Mammary epithelial cell (primary cell): ENCODE measurements at regions not wholly inside any gene's neighbourhood (a gene's known extent, or its start where the extent isn't known, plus 50 kb on each side); places are given as distances from the start of the nearest gene placed in this dataset.

Source experiments
- EZH2 ChIP-seq: IDR thresholded peaks from 2 replicates; pipeline ENCODE4 v1.6.1; 2012; ENCODE audit warnings: low read length, inconsistent platforms, borderline replicate concordance
- TF ChIP-seq, protein P1 (sequence below), 2 donors: IDR thresholded peaks in 1 of 2; conservative IDR thresholded peaks in 1 of 2; 2 replicates each; pipeline ENCODE4 v1.5.1; 2011 to 2012; ENCODE audit warnings: inconsistent platforms in 2 of 2, low read length in 2 of 2, mild to moderate bottlenecking in 2 of 2, control low read depth in 1 of 2, low read depth in 1 of 2; ENCODE audit not compliant: insufficient read depth in 1 of 2; ENCODE audit errors: extremely low read depth in 1 of 2

DNA sequence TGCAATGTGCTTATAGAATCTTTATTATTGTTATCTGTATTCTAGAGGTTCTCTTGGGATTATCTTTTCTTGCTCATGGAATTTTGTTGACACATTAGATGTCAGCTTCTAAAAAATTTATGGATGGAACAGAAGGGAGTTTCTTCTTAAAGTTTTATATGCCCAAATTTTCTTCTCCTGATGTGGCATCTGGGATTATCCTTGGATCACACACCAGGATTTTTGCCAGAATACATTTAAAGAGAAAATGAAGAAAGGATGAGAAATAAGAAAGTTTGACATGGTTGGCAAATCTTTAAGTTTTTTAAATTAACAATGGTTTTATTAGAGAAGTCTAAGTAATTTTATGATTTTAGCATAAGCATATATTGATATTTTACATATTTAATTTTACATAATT is 706.7 kb upstream of the TMEFF2 start:
- TF ChIP-seq, protein P1, sequence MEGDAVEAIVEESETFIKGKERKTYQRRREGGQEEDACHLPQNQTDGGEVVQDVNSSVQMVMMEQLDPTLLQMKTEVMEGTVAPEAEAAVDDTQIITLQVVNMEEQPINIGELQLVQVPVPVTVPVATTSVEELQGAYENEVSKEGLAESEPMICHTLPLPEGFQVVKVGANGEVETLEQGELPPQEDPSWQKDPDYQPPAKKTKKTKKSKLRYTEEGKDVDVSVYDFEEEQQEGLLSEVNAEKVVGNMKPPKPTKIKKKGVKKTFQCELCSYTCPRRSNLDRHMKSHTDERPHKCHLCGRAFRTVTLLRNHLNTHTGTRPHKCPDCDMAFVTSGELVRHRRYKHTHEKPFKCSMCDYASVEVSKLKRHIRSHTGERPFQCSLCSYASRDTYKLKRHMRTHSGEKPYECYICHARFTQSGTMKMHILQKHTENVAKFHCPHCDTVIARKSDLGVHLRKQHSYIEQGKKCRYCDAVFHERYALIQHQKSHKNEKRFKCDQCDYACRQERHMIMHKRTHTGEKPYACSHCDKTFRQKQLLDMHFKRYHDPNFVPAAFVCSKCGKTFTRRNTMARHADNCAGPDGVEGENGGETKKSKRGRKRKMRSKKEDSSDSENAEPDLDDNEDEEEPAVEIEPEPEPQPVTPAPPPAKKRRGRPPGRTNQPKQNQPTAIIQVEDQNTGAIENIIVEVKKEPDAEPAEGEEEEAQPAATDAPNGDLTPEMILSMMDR (conservative IDR thresholded peaks at IDR 0.05 in 1 of 2, IDR thresholded peaks at IDR 0.05 in 1 of 2; ENCODE audit: extremely low read depth in 1 of 2, insufficient read depth in 1 of 2, low read depth in 1 of 2, low read length in 2 of 2): no peak
- TF ChIP-seq EZH2: no peak
